GM19099 (cell line): ENCODE measurements at regions not wholly inside any gene's neighbourhood (a gene's known extent, or its start where the extent isn't known, plus 50 kb on each side); places are given as distances from the start of the nearest gene placed in this dataset.

Source experiments
- POLR2A ChIP-seq: IDR thresholded peaks from 3 replicates; pipeline ENCODE4 v1.6.1; 2011; ENCODE audit warnings: low read depth; ENCODE audit not compliant: insufficient read length; ENCODE audit errors: extremely low read depth

DNA sequence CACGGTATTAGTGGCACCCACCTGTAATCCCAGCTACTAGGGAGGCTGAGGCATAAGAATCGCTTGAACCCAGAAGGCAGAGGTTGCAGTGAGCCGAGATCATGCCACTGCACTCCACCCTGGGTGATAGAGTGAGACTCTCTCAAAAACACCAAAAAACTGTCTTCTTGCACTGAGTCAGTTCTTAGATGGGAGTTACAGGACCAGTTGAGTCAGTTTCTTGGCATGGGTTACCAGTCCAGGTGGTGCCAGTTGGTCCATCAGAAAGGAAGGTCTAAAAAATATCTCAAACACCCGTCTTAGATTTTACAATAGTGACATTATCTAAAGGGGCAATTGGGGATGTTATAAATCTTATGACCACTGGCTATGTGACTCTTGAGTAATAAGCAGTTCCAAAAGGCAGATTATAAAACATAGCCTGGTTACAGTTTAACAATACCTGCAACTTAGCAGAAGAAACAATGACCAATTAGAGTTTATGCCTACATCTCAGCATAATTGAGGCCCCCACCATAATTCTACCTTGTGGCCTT lies 206.9 kb upstream of the FGGY start:
- no peak for TF ChIP-seq POLR2A

DNA sequence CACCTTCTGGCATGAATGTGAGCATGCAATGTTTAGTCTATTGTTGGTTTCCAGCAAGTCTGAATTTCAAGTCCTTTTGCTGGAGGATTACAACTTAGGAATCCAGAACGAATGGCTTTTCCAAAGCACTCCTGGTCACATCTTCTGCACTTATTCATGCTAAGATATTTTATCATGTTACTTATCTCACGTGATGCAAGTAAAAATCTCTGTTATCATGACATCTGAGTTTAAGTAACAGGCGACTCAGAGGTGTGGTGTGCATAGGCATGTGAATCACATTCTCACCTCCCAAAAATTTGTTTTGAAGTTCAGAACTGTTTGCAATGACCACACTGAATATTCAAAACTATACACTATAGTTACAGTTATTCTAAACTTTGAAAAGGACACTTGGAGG lies 204.8 kb upstream of the FGGY start:
- no peak for TF ChIP-seq POLR2A

DNA sequence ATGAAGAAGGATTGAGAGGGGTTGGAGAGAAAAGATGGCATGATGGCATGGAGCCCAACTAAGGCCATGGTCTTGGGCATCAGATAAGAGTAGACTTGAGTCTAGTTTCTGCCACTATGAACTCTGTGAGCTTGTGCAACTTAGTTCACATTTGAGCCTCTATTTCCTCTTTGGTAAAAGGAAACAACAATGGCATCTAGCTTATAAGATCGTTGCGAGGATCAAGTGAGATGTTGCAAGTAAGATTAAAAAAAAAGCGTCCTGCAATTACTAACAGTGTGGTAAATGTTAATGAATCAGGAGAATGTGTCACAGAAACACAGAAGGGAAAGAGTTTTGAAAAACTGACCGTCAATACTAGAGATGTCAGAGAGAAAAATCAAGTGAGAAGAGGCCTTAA lies 202.9 kb upstream of the FGGY start:
- no peak for TF ChIP-seq POLR2A

DNA sequence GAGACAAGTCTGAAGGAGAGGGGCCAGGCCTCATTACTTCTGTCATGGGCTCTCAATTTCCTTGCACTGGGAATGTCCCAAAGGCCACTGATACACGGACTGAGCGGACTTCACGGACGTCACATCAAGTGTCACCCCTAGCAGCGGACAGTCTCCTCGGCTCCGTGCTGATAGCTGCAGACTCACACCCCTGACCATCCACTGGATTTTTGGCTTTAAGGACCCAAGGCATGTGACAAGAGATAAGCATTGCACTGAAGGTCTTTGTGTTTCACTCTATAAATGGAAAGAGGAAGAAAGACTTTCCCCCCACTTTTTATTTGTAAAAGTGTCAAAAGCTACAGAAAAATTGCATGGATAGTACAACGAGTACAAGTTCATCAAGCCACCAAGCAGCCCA lies 200.4 kb upstream of the FGGY start:
- no peak for TF ChIP-seq POLR2A

DNA sequence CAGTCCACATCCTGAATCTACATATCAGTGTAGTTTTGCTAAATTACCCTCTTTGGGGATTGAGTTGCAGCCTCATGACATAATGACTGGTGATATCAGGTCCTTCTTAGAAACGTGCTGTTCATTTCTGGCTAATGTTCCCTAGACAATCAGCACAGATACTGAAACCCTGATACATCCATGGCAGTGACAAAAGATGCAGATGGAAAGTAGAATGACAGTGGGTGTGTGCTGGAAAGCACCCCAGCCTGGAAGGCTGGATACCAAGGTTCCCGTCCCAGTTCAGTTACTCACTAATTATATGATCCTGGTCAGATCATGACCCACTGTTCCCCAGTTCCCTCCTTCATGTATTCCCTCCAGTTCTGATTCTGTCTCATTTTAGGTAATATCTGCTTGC lies 198.2 kb upstream of the FGGY start:
- no peak for TF ChIP-seq POLR2A

DNA sequence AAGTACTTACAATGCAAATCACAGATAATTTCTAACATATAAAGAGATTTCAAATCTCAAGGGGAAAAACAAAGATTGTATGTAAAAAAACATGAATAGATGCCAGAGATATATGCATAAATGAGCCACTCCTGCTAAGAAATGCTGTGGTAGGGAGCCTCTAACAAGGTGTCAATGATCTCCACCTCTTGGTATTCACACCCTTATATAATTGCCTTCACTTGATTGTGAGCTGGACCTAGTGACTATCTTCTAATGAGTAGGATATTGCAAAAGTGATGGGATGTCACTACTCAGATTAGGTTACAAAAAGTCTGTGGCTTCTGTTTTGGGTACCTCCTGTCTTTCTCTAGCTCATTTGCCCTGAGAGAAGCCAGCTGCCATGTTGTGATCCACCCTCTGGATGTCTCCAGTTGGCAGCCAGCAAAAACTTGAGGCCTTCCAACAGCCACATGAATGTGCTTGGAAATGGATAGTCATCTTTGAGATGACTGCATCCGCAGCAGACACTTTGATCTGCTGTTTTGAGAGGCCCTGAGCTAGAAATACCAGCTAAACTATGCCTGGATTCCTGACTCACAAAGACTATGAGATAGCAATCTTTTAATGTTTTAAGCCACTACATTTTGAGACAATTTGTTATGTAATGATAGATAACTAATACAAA lies 196.1 kb upstream of the FGGY start:
- TF ChIP-seq POLR2A = no peak

DNA sequence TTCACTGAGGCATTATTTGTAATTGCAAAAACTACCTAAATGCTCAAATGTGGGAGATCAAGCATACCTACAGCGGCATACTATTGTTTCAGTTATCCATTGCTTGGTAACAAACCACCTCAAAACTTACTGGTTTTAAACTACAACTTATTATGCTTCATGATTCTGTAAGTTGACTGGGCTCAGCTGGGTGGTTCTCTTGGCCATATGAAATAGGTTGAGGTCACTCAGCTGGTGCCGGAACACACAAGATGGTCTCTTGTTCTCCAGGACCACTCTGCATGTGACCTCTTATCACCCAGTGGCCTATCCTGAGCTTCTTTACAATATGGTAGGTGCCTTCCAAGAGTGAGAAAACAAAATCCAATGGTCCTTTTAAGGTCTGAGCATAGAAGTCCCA lies 195.4 kb upstream of the FGGY start:
- TF ChIP-seq POLR2A = no peak

DNA sequence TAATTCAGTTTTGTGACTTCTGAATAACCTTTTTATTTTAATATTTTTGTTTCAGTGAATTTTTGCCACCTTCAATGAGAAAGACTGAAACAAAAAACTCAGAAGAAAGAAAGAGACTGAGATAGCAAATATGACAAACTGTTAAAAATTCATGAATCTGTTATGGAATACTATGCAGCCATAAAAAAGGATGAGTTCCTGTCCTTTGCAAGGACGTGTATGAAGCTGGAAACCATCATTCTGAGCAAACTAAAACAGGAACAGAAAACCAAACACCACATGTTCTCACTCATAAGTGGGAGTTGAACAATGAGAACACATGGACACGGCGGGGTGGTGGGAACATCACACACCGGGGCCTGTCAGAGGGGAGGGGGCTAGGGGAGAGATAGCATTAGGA lies 193.4 kb upstream of the FGGY start:
- no peak for TF ChIP-seq POLR2A

DNA sequence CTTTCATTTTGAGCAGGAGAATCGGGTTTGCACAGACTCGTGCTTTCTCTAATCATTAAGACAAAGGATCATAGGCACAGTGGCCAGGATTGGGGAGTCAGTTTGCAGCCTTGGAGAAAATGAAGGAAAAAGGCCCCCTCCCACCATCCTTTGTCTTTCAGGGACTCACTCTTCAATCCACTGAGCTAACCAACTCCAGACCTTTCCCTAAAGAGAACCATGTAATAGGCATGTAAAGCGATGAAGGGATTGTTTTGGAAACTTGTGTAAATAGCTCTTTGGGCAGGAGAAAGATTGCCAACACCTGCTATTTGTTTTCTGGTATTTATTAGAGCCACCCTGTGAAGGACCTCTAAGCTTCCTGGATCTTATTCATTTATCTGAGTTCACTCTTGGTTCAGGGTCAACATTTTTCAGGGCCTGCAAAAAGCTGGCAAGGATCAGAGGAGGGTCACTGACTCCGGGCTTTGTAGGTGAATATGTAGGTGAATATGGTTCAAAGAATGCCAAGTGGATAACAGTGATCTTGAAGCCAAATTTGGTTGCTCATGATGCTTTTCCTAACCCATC lies 192.6 kb upstream of the FGGY start:
- TF ChIP-seq POLR2A = no peak

DNA sequence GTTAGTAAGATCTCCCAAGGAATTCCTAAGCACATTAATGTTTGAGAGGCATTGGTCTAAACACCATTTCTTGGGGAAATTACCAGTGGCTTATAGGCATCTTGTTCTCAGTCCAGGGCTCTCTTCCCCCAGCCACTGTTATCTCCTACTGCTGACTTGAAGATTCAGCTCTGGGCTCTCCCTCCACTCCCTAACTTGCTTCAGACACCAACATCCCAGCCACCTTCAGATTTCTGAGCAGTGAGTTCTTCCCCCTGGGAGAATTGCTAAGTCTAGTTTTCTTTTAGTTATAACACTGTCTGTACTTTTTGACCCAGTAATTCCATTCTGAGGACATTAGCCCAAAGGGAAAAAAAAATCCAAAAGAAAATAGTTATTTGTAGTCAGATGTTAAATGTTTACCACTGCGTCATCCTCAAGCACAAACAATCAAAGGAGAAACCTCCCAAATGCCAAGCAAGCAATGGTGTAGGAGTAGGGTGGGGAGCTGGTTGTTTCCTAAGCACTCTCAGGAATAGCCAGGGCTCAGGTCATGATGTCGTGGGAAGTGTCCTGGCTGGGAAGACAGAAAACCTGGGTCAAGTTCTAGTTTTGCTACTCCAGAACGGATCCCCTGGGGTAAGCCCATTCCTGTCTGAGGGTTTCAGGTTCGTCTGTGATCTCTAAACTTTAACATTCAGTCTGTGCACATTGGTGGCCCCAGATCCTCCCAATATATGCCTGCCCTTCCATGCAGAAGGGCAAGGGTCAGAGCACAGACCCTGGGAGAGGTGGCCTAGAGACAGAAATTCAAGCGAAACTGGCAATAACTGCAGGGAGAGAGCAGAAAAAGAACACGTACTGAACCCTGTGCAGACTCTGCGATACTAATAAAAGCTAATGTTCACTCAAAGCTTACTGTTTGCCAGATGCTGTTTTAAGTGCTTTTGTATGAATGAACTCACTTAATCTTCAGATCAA lies 191.1 kb upstream of the FGGY start:
- no peak for TF ChIP-seq POLR2A

DNA sequence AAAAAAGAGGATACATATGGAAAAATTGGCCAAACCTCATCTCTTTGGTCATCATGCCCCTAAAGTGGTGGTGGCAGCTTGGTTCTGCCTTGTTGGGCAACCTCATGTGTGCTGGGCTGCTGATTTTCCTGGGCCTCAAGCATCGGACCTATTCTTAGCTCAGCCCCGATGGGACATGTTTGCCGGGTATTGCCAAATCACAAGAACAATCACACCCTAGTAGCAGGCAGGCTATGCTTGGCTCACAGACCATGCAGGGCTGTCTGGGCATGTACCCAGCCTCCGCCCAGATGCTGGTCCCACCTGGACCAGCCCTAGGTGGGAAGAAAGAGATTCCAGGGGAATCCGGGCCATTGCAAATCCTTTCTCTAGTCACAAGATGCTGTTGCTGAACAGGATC lies 189.4 kb upstream of the FGGY start:
- no peak for TF ChIP-seq POLR2A

DNA sequence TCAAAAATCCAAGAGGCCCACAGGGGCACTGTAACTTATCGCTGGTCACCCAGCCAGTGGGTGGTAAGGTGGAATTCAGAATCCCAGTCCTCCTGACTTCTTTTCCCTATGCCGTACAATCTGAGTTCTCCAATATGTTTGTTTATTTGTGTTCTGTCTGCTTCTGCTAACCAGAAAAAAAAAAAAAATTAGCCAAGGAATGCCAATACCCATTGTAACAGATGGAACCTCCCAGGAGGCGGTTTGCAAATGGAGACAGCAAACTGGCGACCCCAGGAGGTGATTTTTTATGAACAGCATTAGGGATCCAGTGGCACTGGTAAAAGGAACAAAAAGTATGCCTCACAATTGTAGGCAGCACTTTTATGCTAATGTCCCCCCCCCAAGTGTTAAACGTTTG lies 189.0 kb upstream of the FGGY start:
- no peak for TF ChIP-seq POLR2A

DNA sequence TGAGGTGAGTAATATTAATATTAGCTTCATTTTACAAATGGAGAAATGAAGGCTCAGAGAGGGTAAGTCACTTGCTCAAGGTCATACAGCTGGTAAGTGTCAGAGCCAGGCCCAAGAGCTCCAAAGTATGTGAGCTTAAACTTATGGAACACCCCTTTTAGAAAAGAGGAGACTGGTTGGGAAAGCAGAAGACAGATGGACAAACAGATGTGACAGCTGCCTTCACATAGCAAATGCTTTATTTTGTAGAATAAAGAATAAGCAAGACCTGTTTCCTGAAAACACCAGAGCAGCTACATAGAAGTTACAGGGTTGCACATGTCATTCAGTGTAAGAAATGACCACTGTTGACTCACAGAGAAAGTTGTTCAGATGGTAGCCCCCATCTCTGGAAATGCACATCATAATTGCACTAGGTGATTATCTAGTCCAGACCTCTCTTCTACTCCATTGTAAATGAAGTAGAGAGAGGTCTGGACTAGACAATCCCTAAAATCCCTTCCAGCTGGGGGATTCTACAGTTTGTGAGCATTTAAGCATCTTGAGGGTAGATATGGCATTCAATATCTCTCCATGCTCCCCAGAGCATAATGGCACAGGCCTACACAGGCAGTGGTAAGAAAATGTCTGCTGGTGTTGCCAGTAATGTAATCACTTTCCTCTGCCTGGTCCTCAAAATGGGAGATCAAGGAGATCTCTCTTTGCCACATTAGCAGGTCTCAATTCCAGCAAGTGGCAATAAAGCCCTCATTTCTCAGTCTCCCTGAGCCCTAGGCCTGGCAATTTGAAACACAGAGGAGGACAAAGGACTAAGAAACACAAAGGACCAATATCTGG lies 188.2 kb upstream of the FGGY start:
- no peak for TF ChIP-seq POLR2A

DNA sequence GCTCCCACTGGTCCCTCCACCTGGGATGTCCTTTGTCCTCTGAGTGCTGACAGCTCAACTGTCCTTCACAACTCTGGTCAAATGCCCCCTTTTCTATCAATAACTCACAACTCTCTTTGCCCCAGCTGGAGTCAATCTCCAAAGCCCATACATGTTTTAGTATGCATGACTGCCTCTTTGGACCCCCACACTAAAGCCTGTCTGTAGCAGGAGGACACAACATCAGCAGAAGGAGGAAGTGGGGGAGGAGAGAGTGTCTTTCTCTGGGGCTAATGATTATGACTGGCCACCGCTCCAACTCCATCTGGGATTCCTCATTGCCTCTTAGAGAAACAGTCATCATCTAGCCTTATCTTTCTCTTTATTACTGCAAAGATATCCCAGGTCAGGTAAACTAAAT lies 186.6 kb upstream of the FGGY start:
- no peak for TF ChIP-seq POLR2A
